HG03095 (cell line): ENCODE measurements at regions not wholly inside any gene's neighbourhood (a gene's known extent, or its start where the extent isn't known, plus 50 kb on each side); places are given as distances from the start of the nearest gene placed in this dataset.
"Not testable (repeated sequence)": the region's sequence is repeated elsewhere in the genome, so short reads cannot be mapped to it uniquely, and the experiment has no call there.

Experiments
- ATAC-seq: cut with Tn5 transposase; IDR thresholded peaks from one replicate; pipeline ENCODE4 v1.9.1; 2021; ENCODE audit warnings: moderate library complexity; ENCODE audit not compliant: unreplicated experiment

- ATAC-seq, result no peak
These were observed 203.6 kb downstream of the SH2D4B start for GRCh38 chr10:80741278-80741677.

- ATAC-seq, result no peak
These were observed 212.6 kb downstream of the SH2D4B start for GRCh38 chr10:80750268-80750667.

GRCh38 chr10:80751940-80752339 lies 214.2 kb downstream of the SH2D4B start:
- no peak for ATAC-seq

- ATAC-seq, result no peak
These were observed 215.9 kb downstream of the SH2D4B start for GRCh38 chr10:80753612-80754011.

- no peak for ATAC-seq
These were observed 218.2 kb downstream of the SH2D4B start for GRCh38 chr10:80755893-80756292.

- ATAC-seq, result no peak
These were observed 222.0 kb downstream of the SH2D4B start for GRCh38 chr10:80759693-80760092.

- ATAC-seq, result peak; percentile 63
These were observed 223.2 kb downstream of the SH2D4B start for GRCh38 chr10:80760914-80761371.

- ATAC-seq, result no peak
These were observed 230.3 kb downstream of the SH2D4B start for GRCh38 chr10:80767963-80768362.

GRCh38 chr10:80769700-80770160 lies 232.0 kb downstream of the SH2D4B start:
- ATAC-seq, result no peak

GRCh38 chr10:80770239-80770638 lies 232.5 kb downstream of the SH2D4B start:
- ATAC-seq, result no peak

- ATAC-seq, result no peak
These were observed 233.6 kb downstream of the SH2D4B start for GRCh38 chr10:80771285-80771684.

GRCh38 chr10:80771902-80772555 lies 234.3 kb downstream of the SH2D4B start:
- ATAC-seq, result no peak

- no peak for ATAC-seq
These were observed 234.9 kb downstream of the SH2D4B start for GRCh38 chr10:80772596-80772995.

GRCh38 chr10:80784695-80785094 lies 247.0 kb downstream of the SH2D4B start:
- ATAC-seq, result no peak

- no peak for ATAC-seq
These were observed 248.6 kb downstream of the SH2D4B start for GRCh38 chr10:80786322-80786721.

GRCh38 chr10:80787952-80788351 lies 250.2 kb downstream of the SH2D4B start:
- ATAC-seq, result no peak

- ATAC-seq, result no peak
These were observed 257.3 kb downstream of the SH2D4B start for GRCh38 chr10:80794994-80795393.

- ATAC-seq, result no peak
These were observed 267.8 kb downstream of the SH2D4B start for GRCh38 chr10:80805343-80806020.

- no peak for ATAC-seq
These were observed 276.5 kb downstream of the SH2D4B start for GRCh38 chr10:80814147-80814652.

GRCh38 chr10:80829151-80829550 lies 291.4 kb downstream of the SH2D4B start:
- ATAC-seq, result no peak

GRCh38 chr10:80829562-80829961 lies 291.9 kb downstream of the SH2D4B start:
- ATAC-seq, result no peak

- ATAC-seq, result not testable (repeated sequence)
These were observed 295.0 kb downstream of the SH2D4B start for GRCh38 chr10:80832693-80833092.
